GM23338 (cell line): ENCODE measurements at regions not wholly inside any gene's neighbourhood (a gene's known extent, or its start where the extent isn't known, plus 50 kb on each side); places are given as distances from the start of the nearest gene placed in this dataset.

Source experiments
- ATAC-seq: fragments of 200-7000 bp; cut with Tn5 transposase; 3 replicates; pipeline ENCODE4 v1.9.1; 2020
- DNase-seq: peaks from one replicate; pipeline ENCODE4 v3.0.0-alpha.2; 2015; ENCODE audit warnings: low spot score
- H2AFZ ChIP-seq: fragments of 200-600 bp; sonication (generic); 2 replicates; pipeline ENCODE4 v1.8.0; 2016; ENCODE audit warnings: antibody characterized with exemption, mild to moderate bottlenecking, moderate library complexity
- H3F3A ChIP-seq: fragments of 200-600 bp; sonication (generic); replicated peaks from 2 replicates; pipeline ENCODE4 v1.8.0; 2017; ENCODE audit warnings: antibody characterized with exemption, mixed run types, low read depth
- H3K27ac ChIP-seq: fragments of 200-600 bp; sonication (generic); 2 replicates; pipeline ENCODE4 v1.6.1; 2016; ENCODE audit warnings: low read depth
- H3K27me3 ChIP-seq: fragments of 200-600 bp; sonication (generic); 2 replicates; pipeline ENCODE4 v1.8.0; 2016; ENCODE audit warnings: mild to moderate bottlenecking, mixed run types, moderate library complexity; ENCODE audit not compliant: insufficient read depth
- H3K36me3 ChIP-seq: fragments of 200-600 bp; sonication (generic); 2 replicates; pipeline ENCODE4 v1.8.0; 2016; ENCODE audit warnings: mild to moderate bottlenecking; ENCODE audit not compliant: insufficient read depth
- H3K4me1 ChIP-seq: fragments of 200-600 bp; sonication (generic); 2 replicates; pipeline ENCODE4 v1.8.0; 2016; ENCODE audit warnings: mild to moderate bottlenecking, moderate library complexity; ENCODE audit not compliant: insufficient read depth
- H3K4me2 ChIP-seq: fragments of 200-600 bp; sonication (generic); 2 replicates; pipeline ENCODE4 v1.7.1; 2017; ENCODE audit warnings: mixed run types
- H3K4me3 ChIP-seq: fragments of 200-600 bp; sonication (generic); 2 replicates; pipeline ENCODE4 v1.6.1; 2016; ENCODE audit warnings: mixed run types
- H3K79me2 ChIP-seq: fragments of 200-600 bp; sonication (generic); replicated peaks from 2 replicates; pipeline ENCODE4 v1.8.0; 2017; ENCODE audit warnings: mild to moderate bottlenecking; ENCODE audit not compliant: insufficient read depth
- H3K9me2 ChIP-seq: fragments of 200-600 bp; sonication (generic); 2 replicates; pipeline ENCODE4 v1.8.0; 2017; ENCODE audit not compliant: insufficient read depth
- H4K20me1 ChIP-seq: fragments of 200-600 bp; sonication (generic); replicated peaks from 2 replicates; pipeline ENCODE4 v1.8.0; 2017; ENCODE audit warnings: mild to moderate bottlenecking; ENCODE audit not compliant: insufficient read depth
- H3K27ac Mint-ChIP-seq: 2 replicates; pipeline ENCODE4 v1.8.0; 2020; ENCODE audit warnings: inconsistent platforms, mild to moderate bottlenecking, moderate library complexity, mixed read lengths
- H3K27me3 Mint-ChIP-seq: 3 replicates; pipeline ENCODE4 v1.8.0; 2022; ENCODE audit warnings: low read depth, mild to moderate bottlenecking, moderate library complexity, mixed read lengths, inconsistent platforms; ENCODE audit not compliant: insufficient read depth, poor library complexity
- H3K36me3 Mint-ChIP-seq: 3 replicates; pipeline ENCODE4 v1.8.0; 2021; ENCODE audit warnings: low read depth, mild to moderate bottlenecking, inconsistent platforms, moderate library complexity, mixed read lengths
- H3K4me1 Mint-ChIP-seq: 3 replicates; pipeline ENCODE4 v1.8.0; 2020; ENCODE audit warnings: mild to moderate bottlenecking, inconsistent platforms, mixed read lengths
- H3K4me3 Mint-ChIP-seq: 3 replicates; pipeline ENCODE4 v1.8.0; 2021; ENCODE audit warnings: moderate library complexity, mild to moderate bottlenecking, inconsistent platforms, mixed read lengths
- H3K9me3 Mint-ChIP-seq: 3 replicates; pipeline ENCODE4 v1.8.0; 2020; ENCODE audit warnings: moderate library complexity, mild to moderate bottlenecking, inconsistent platforms, mixed read lengths
- CREB1 ChIP-seq: fragments of 250-450 bp; sonication (Bioruptor Pico); IDR thresholded peaks from 2 replicates; pipeline ENCODE4 v1.5.0; 2020; ENCODE audit warnings: low read depth, mild to moderate bottlenecking, moderate library complexity
- CTCF ChIP-seq, 2 experiments: fragments of 200-600 bp in 1 of 2; sonication (generic) in 1 of 2; conservative IDR thresholded peaks; 2 replicates each; pipeline versions ENCODE4 v1.5.1 to v1.6.1; 2016 to 2017; ENCODE audit warnings: antibody characterized with exemption in 2 of 2, low read depth in 2 of 2, mild to moderate bottlenecking in 2 of 2, moderate library complexity in 1 of 2
- ETS1 ChIP-seq: IDR thresholded peaks from 2 replicates; pipeline ENCODE4 v1.6.1; 2016; ENCODE audit warnings: antibody characterized with exemption
- EZH2 ChIP-seq: fragments of 200-600 bp; sonication (generic); IDR thresholded peaks from one replicate; pipeline ENCODE4 v1.8.0; 2017; ENCODE audit warnings: antibody characterized with exemption, mild to moderate bottlenecking, low read depth; ENCODE audit not compliant: unreplicated experiment
- EZH2phosphoT487 ChIP-seq: fragments of 200-600 bp; sonication (generic); IDR thresholded peaks from one replicate; pipeline ENCODE4 v1.8.1; 2018; ENCODE audit warnings: antibody characterized with exemption; ENCODE audit not compliant: unreplicated experiment
- JUNB ChIP-seq: IDR thresholded peaks from one replicate; pipeline ENCODE4 v1.6.1; 2016; ENCODE audit warnings: antibody characterized with exemption; ENCODE audit not compliant: unreplicated experiment
- REST ChIP-seq: IDR thresholded peaks from one replicate; pipeline ENCODE4 v1.6.1; 2018; ENCODE audit warnings: antibody characterized with exemption; ENCODE audit not compliant: unreplicated experiment
- STAT1 ChIP-seq: IDR thresholded peaks from one replicate; pipeline ENCODE4 v1.6.1; 2016; ENCODE audit warnings: antibody characterized with exemption; ENCODE audit not compliant: unreplicated experiment
- ZNF114 ChIP-seq: fragments of 250-450 bp; sonication (Bioruptor Pico); IDR thresholded peaks from 2 replicates; pipeline ENCODE4 v1.5.0; 2020; ENCODE audit warnings: mild to moderate bottlenecking, moderate library complexity
- ZNF462 ChIP-seq: fragments of 250-450 bp; sonication (Bioruptor Pico); IDR thresholded peaks from 2 replicates; pipeline ENCODE4 v1.5.0; 2020; ENCODE audit warnings: mild to moderate bottlenecking, moderate library complexity

GRCh38 chr5:166898166-166898565, 1393.3 kb upstream of the WWC1 start (continued):
- TF ChIP-seq ETS1 (no peak), STAT1 (no peak), EZH2phosphoT487 (no peak), JUNB (no peak), CTCF (conservative IDR thresholded peaks at IDR 0.05; ENCODE audit: low read depth in 2 of 2) (no peak), ZNF114 (no peak), REST (no peak), CREB1 (no peak)

- ATAC-seq (no peak), DNase-seq (no peak)
- Mint-ChIP-seq H3K27me3 (no peaks in the 10 kb centered on the region), H3K36me3 (no peaks in the 10 kb centered on the region), H3K4me1 (0 out of 3 replicates have a peak, but pooled peaks cover under 1% of the 10 kb centered on the region), H3K4me3 (no peak overlapping the region), H3K9me3 (no peaks in the 10 kb centered on the region), H3K27ac (no peak overlapping the region)
- H3K36me3 ChIP-seq = no peaks in the 10 kb centered on the region
- no peaks in the 10 kb centered on the region for H3K79me2 ChIP-seq
- H3K27me3 ChIP-seq = no peaks in the 10 kb centered on the region
- no peaks in the 10 kb centered on the region for H4K20me1 ChIP-seq
- H3K4me1 ChIP-seq = no peaks in the 10 kb centered on the region
- no peaks in the 10 kb centered on the region for H3F3A ChIP-seq
- no peak overlapping the region for H3K4me3 ChIP-seq
- no peak overlapping the region for H3K27ac ChIP-seq
- TF ChIP-seq EZH2 = no peak
- no peak for TF ChIP-seq CTCF (conservative IDR thresholded peaks at IDR 0.05; ENCODE audit: low read depth in 2 of 2)
- no peak for TF ChIP-seq ZNF462
- no peak overlapping the region for H3K4me2 ChIP-seq
- no peak overlapping the region for H2AFZ ChIP-seq
- H3K9me2 ChIP-seq = no peaks in the 10 kb centered on the region
Measured at GRCh38 chr5:166899343-166899742, 1392.1 kb upstream of the WWC1 start.
